Endothelial cell of umbilical vein (primary cell): ENCODE measurements at regions not wholly inside any gene's neighbourhood (a gene's known extent, or its start where the extent isn't known, plus 50 kb on each side); places are given as distances from the start of the nearest gene placed in this dataset.

Experiments
- BruUV-seq: library from RNA; stranded (reverse); fragments of 400-500 nt; replicated peaks from 2 replicates; lab custom pipeline; 2021; lab: Mats Ljungman, UMichigan
- CTCF ChIA-PET: fragments of 300-600, 350-600 bp; sonication (Branson Sonifier 250); formaldehyde crosslinking; loops from one replicate; lab custom pipeline; 2021; ENCODE audit warnings: antibody characterized with exemption, inconsistent platforms; lab: Charles Lee
- POLR2A ChIA-PET: fragments of 300-600, 350-600 bp; sonication (Branson Sonifier 250); formaldehyde crosslinking; loops from one replicate; lab custom pipeline; 2021; ENCODE audit warnings: antibody characterized with exemption, inconsistent platforms; lab: Charles Lee
- DNase-seq: peaks from one replicate; pipeline ENCODE4 v3.0.0-alpha.2; 2011; ENCODE audit warnings: low read depth, low spot score
- FAIRE-seq: peaks from 2 replicates; lab custom pipeline; 2011; peaks lifted over from hg19 to GRCh38; lab: Jason Lieb, UNC
- H2AFZ ChIP-seq: 2 replicates; pipeline ENCODE4 v1.6.0; 2012; ENCODE audit warnings: low read depth, low read length, control low read depth, inconsistent platforms
- H3K27ac ChIP-seq: 2 replicates; pipeline ENCODE4 v1.5.1; 2011; ENCODE audit warnings: low read depth, mild to moderate bottlenecking, control low read depth, low read length, moderate library complexity; ENCODE audit not compliant: insufficient read depth
- H3K27me3 ChIP-seq, 2 experiments: 2 replicates each; pipeline versions ENCODE4 v1.6.0 to v1.6.1; 2011; ENCODE audit warnings: low read length in 2 of 2, mixed read lengths in 1 of 2; ENCODE audit not compliant: control insufficient read depth in 2 of 2, insufficient read depth in 2 of 2
- H3K36me3 ChIP-seq, 2 experiments: 2 replicates in 1 of 2; 3 replicates in 1 of 2; pipeline ENCODE4 v1.5.1; 2011; ENCODE audit warnings: low read length in 2 of 2, mild to moderate bottlenecking in 1 of 2, moderate library complexity in 1 of 2; ENCODE audit not compliant: control insufficient read depth in 2 of 2, insufficient read depth in 2 of 2; ENCODE audit errors: extremely low read depth in 1 of 2
- H3K4me1 ChIP-seq: 3 replicates; pipeline ENCODE4 v1.5.1; 2011; ENCODE audit warnings: mild to moderate bottlenecking, low read length; ENCODE audit not compliant: control insufficient read depth, insufficient read depth; ENCODE audit errors: extremely low read depth
- H3K4me2 ChIP-seq: 2 replicates; pipeline ENCODE4 v1.6.1; 2011; ENCODE audit warnings: low read length, control low read depth, mixed read lengths; ENCODE audit not compliant: insufficient read depth
- H3K4me3 ChIP-seq, 3 experiments: fragments of 200-600 bp in 1 of 3; sonication (generic), shearing (Covaris generic) in 1 of 3; replicated peaks in 1 of 3; 2 replicates each; pipeline ENCODE4 v1.5.1; 2011 to 2016; ENCODE audit warnings: control low read depth in 3 of 3, low read length in 3 of 3, mild to moderate bottlenecking in 2 of 3, inconsistent platforms in 1 of 3, low read depth in 1 of 3, moderate library complexity in 1 of 3; ENCODE audit not compliant: insufficient read depth in 1 of 3
- H3K79me2 ChIP-seq: 2 replicates; pipeline ENCODE4 v1.6.0; 2012; ENCODE audit warnings: low read length, inconsistent platforms; ENCODE audit not compliant: control insufficient read depth, insufficient read depth
- H3K9ac ChIP-seq: replicated peaks from 2 replicates; pipeline ENCODE3; 2011; ENCODE audit warnings: low read length, control low read depth; ENCODE audit not compliant: insufficient read depth; ENCODE audit errors: extremely low read depth
- H3K9me1 ChIP-seq: replicated peaks from 3 replicates; pipeline ENCODE4 v1.6.0; 2011; ENCODE audit warnings: mild to moderate bottlenecking, low read length; ENCODE audit not compliant: control insufficient read depth, insufficient read depth; ENCODE audit errors: extremely low read depth
- H3K9me3 ChIP-seq: replicated peaks from 2 replicates; pipeline ENCODE4 v1.5.1; 2012; ENCODE audit warnings: low read length, inconsistent platforms; ENCODE audit not compliant: control insufficient read depth, insufficient read depth
- H4K20me1 ChIP-seq: replicated peaks from 2 replicates; pipeline ENCODE3; 2011; ENCODE audit warnings: mild to moderate bottlenecking, low read length; ENCODE audit not compliant: control insufficient read depth, insufficient read depth; ENCODE audit errors: extremely low read depth
- EZH2 ChIP-seq: IDR thresholded peaks from 2 replicates; pipeline ENCODE4 v1.6.1; 2012; ENCODE audit warnings: borderline replicate concordance, low read depth, mild to moderate bottlenecking, moderate library complexity, low read length, inconsistent platforms; ENCODE audit not compliant: severe bottlenecking
- FOS ChIP-seq: IDR thresholded peaks from 2 replicates; pipeline ENCODE4 v1.6.1; 2011; ENCODE audit warnings: mild to moderate bottlenecking, low read length, moderate library complexity, borderline replicate concordance; ENCODE audit not compliant: insufficient read depth
- GATA2 ChIP-seq: IDR thresholded peaks from 2 replicates; pipeline ENCODE4 v1.7.0; 2011; ENCODE audit warnings: low read depth, mild to moderate bottlenecking, moderate library complexity, mixed read lengths, low read length; ENCODE audit not compliant: insufficient read length, insufficient read depth
- JUN ChIP-seq: IDR thresholded peaks from 2 replicates; pipeline ENCODE4 v1.6.1; 2011; ENCODE audit warnings: borderline replicate concordance, low read depth; ENCODE audit not compliant: insufficient read length, insufficient read depth
- MYC ChIP-seq: IDR thresholded peaks from one replicate; pipeline ENCODE4 v1.6.1; 2011; ENCODE audit warnings: mild to moderate bottlenecking, low read depth, low read length
- POLR2A ChIP-seq: IDR thresholded peaks from 2 replicates; pipeline ENCODE4 v1.6.1; 2012; ENCODE audit warnings: low read depth, mild to moderate bottlenecking, control low read depth, low read length
- POLR2AphosphoS5 ChIP-seq: IDR thresholded peaks from 2 replicates; pipeline ENCODE4 v1.6.1; 2012; ENCODE audit warnings: low read depth, mild to moderate bottlenecking, control low read depth, low read length, moderate library complexity; ENCODE audit not compliant: insufficient read depth
- dilution Hi-C: fragments of 300-500 bp; cut with MboI; formaldehyde crosslinking; loops from one replicate; pipeline ENCODE4 v1.15.0; 2019; ENCODE audit warnings: low sequenced_read_pairs; ENCODE audit not compliant: extremely low pct_ligation_motif_present
- intact Hi-C: fragments of 100-400 bp; cut with micrococcal nuclease; formaldehyde crosslinking; loops from one replicate; pipeline ENCODE4 v1.10.0; 2022
- TF ChIP-seq, protein P1 (sequence below): IDR thresholded peaks from 2 replicates; pipeline ENCODE4 v1.6.1; 2011; ENCODE audit not compliant: insufficient read depth, insufficient read length
- TF ChIP-seq, protein P2 (sequence below), 2 donors: IDR thresholded peaks; 1 replicate in 1 of 2; 2 replicates in 1 of 2; pipeline ENCODE4 v1.5.1; 2011; ENCODE audit warnings: low read length in 2 of 2, mild to moderate bottlenecking in 2 of 2, moderate library complexity in 2 of 2, control low read depth in 1 of 2, inconsistent platforms in 1 of 2, low read depth in 1 of 2; ENCODE audit not compliant: insufficient read depth in 1 of 2; ENCODE audit errors: extremely low read depth in 1 of 2

GRCh38 chr22:47994045-47994444 is 1231.6 kb downstream of the TBC1D22A start:
- H4K20me1 ChIP-seq = no peaks in the 10 kb centered on the region
- dilution Hi-C loops = no loop called here
- TF ChIP-seq, protein P1, sequence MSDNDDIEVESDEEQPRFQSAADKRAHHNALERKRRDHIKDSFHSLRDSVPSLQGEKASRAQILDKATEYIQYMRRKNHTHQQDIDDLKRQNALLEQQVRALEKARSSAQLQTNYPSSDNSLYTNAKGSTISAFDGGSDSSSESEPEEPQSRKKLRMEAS = no peak
- no peak for TF ChIP-seq JUN
- no peak for TF ChIP-seq MYC
- TF ChIP-seq, protein P2, sequence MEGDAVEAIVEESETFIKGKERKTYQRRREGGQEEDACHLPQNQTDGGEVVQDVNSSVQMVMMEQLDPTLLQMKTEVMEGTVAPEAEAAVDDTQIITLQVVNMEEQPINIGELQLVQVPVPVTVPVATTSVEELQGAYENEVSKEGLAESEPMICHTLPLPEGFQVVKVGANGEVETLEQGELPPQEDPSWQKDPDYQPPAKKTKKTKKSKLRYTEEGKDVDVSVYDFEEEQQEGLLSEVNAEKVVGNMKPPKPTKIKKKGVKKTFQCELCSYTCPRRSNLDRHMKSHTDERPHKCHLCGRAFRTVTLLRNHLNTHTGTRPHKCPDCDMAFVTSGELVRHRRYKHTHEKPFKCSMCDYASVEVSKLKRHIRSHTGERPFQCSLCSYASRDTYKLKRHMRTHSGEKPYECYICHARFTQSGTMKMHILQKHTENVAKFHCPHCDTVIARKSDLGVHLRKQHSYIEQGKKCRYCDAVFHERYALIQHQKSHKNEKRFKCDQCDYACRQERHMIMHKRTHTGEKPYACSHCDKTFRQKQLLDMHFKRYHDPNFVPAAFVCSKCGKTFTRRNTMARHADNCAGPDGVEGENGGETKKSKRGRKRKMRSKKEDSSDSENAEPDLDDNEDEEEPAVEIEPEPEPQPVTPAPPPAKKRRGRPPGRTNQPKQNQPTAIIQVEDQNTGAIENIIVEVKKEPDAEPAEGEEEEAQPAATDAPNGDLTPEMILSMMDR (IDR thresholded peaks at IDR 0.05; ENCODE audit: extremely low read depth in 1 of 2, insufficient read depth in 1 of 2, low read depth in 1 of 2, low read length in 2 of 2) = no peak
- no peak for TF ChIP-seq POLR2A
- TF ChIP-seq POLR2AphosphoS5 = no peak
- TF ChIP-seq GATA2 = no peak
- no peak for TF ChIP-seq EZH2
- TF ChIP-seq FOS = no peak
- H3K4me1 ChIP-seq = no peaks in the 10 kb centered on the region
- ChIA-PET CTCF (no interaction called here), POLR2A (no interaction called here)
- FAIRE-seq (no peak), DNase-seq (no peak)
- H3K9me1 ChIP-seq = no peaks in the 10 kb centered on the region
- no peaks in the 10 kb centered on the region for H3K79me2 ChIP-seq
- H2AFZ ChIP-seq = no peak overlapping the region
- BruUV-seq = no TSS peak
- no peak overlapping the region for H3K4me2 ChIP-seq
- no peak overlapping the region for H3K27ac ChIP-seq
- intact Hi-C loops = no loop called here
- H3K4me3 ChIP-seq = no peak overlapping the region
- H3K27me3 ChIP-seq = no peaks in the 10 kb centered on the region
- H3K9ac ChIP-seq = no peak overlapping the region
- H3K36me3 ChIP-seq = no peaks in the 10 kb centered on the region
- H3K9me3 ChIP-seq = peaks cover 7% of the 10 kb centered on the region
